BLaER1 treated with 17β-estradiol and CSF1 and Interleukin-3, amounts not matched to agents 10 nM and 100 nM (cell line): ENCODE measurements at regions not wholly inside any gene's neighbourhood (a gene's known extent, or its start where the extent isn't known, plus 50 kb on each side); places are given as distances from the start of the nearest gene placed in this dataset.

Experiments used
- H3K27ac ChIP-seq, 11 experiments: shearing (Covaris generic); formaldehyde crosslinking; 2 replicates each; pipeline ENCODE4 v1.8.1; 2022
- H3K27me3 ChIP-seq, 11 experiments: shearing (Covaris generic); formaldehyde crosslinking; 2 replicates each; pipeline ENCODE4 v1.8.1; 2022
- H3K36me3 ChIP-seq, 11 experiments: shearing (Covaris generic); formaldehyde crosslinking; 2 replicates each; pipeline ENCODE4 v1.8.1; 2022
- H3K4me1 ChIP-seq, 10 experiments: shearing (Covaris generic); formaldehyde crosslinking; 2 replicates each; pipeline ENCODE4 v1.8.1; 2022
- H3K4me2 ChIP-seq, 11 experiments: shearing (Covaris generic); formaldehyde crosslinking; 2 replicates each; pipeline ENCODE4 v1.8.1; 2022
- H3K4me3 ChIP-seq, 10 experiments: shearing (Covaris generic); formaldehyde crosslinking; 2 replicates each; pipeline ENCODE4 v1.8.1; 2022
- H3K9ac ChIP-seq, 11 experiments: shearing (Covaris generic); formaldehyde crosslinking; 2 replicates each; pipeline ENCODE4 v1.8.1; 2022
- H3K9me3 ChIP-seq, 11 experiments: shearing (Covaris generic); formaldehyde crosslinking; replicated peaks in 1 of 11; 2 replicates each; pipeline ENCODE4 v1.8.1; 2022
- H4K20me1 ChIP-seq, 11 experiments: shearing (Covaris generic); formaldehyde crosslinking; 2 replicates each; pipeline ENCODE4 v1.8.1; 2022
- Cebpa-rat ChIP-seq, 11 experiments: shearing (Covaris generic); IDR thresholded peaks; 2 replicates each; pipeline ENCODE4 v1.8.1; 2022

DNA sequence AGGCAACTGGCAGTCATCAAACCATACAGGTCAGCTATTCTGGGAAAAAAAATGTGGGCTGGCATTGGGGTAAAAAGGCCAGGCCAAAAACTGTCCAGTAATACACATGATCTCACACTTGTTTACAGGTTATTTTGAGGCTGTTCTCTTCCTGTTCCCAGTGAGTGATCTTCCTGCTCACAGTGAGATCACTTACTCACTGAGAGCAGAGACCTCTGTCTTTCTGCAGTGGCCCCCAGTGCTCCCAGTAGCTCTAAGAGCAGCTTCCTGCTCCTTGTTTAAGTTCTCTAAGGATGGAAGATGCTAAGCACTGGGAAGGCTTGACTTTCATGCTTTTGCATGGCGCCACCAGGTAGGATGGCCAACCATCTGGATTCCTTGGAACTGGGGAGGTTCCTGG, 93.5 kb upstream of the KIAA1217 start:
- no peak overlapping the region for H3K4me3 ChIP-seq

GRCh38 chr10:24118246-24118645, 90.7 kb upstream of the KIAA1217 start:
- H3K9ac ChIP-seq, result no peak overlapping the region
- no peak for TF ChIP-seq Cebpa-rat (IDR thresholded peaks at IDR 0.05)

More for the DNA sequence above, 93.5 kb upstream of the KIAA1217 start:
- H3K27ac ChIP-seq, result peak overlapping the region in 5 of 11 experiments; percentile 3 to 70 (median 41); a peak in 8 of 22 replicates
- peak overlapping the region in 1 of 11 experiments; percentile 43; a peak in 1 of 22 replicates for H3K9ac ChIP-seq
- peaks cover 24 to 35% (median 29%) of the 10 kb centered on the region in 10 experiments for H3K4me1 ChIP-seq
- peak overlapping the region; percentile 14 to 80 (median 59); a peak in 20 of 22 replicates for H3K4me2 ChIP-seq
- H3K9me3 ChIP-seq, result no peaks in the 10 kb centered on the region
- no peaks in the 10 kb centered on the region for H3K27me3 ChIP-seq
- no peaks in the 10 kb centered on the region for H4K20me1 ChIP-seq
- H3K36me3 ChIP-seq, result no peaks in the 10 kb centered on the region
- TF ChIP-seq Cebpa-rat (IDR thresholded peaks at IDR 0.05), result no peak

GRCh38 chr10:24119896-24120295, 89.0 kb upstream of the KIAA1217 start:
- TF ChIP-seq Cebpa-rat (IDR thresholded peaks at IDR 0.05), result no peak
- H3K27ac ChIP-seq, result no peak overlapping the region
- H3K9me3 ChIP-seq, result no peaks in the 10 kb centered on the region
- no peak overlapping the region for H3K9ac ChIP-seq
- H3K4me1 ChIP-seq, result peaks cover 10 to 21% (median 16%) of the 10 kb centered on the region in 10 experiments; a peak in 19 of 20 replicates
- no peaks in the 10 kb centered on the region for H3K27me3 ChIP-seq
- no peak overlapping the region for H3K4me2 ChIP-seq
- H4K20me1 ChIP-seq, result no peaks in the 10 kb centered on the region
- H3K36me3 ChIP-seq, result no peaks in the 10 kb centered on the region
- H3K4me3 ChIP-seq, result no peak overlapping the region

More at GRCh38 chr10:24118246-24118645, 90.7 kb upstream of the KIAA1217 start:
- no peak overlapping the region for H3K4me2 ChIP-seq
- no peak overlapping the region for H3K4me3 ChIP-seq
- H3K4me1 ChIP-seq, result peaks cover 22 to 35% (median 26%) of the 10 kb centered on the region in 10 experiments
- no peaks in the 10 kb centered on the region for H3K36me3 ChIP-seq
- no peaks in the 10 kb centered on the region for H4K20me1 ChIP-seq
- H3K27me3 ChIP-seq, result no peaks in the 10 kb centered on the region
- no peaks in the 10 kb centered on the region for H3K9me3 ChIP-seq
- no peak overlapping the region for H3K27ac ChIP-seq

DNA sequence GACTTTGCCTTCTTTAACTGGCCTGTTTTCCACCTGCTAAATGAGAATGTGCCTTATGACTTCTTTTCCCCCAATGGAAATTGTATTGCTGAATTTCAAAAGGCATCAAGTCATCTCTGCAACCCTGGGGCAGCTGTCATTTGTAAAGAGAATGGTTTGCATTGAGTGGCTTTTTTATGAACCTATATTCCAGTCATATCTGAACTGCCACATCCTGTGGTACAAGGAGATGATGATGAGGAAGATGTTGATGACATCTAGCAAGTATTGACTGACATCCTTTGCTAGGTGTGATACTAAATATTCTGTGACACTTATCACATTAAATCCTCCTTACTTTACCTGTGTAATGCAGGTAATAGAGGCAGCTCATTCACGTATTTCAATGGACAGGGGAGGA, 88.3 kb upstream of the KIAA1217 start:
- Histone ChIP-seq H3K4me2 (no peak overlapping the region), H3K36me3 (no peaks in the 10 kb centered on the region), H3K4me3 (no peak overlapping the region), H3K27me3 (no peaks in the 10 kb centered on the region), H3K27ac (no peak overlapping the region), H3K9me3 (no peaks in the 10 kb centered on the region), H3K4me1 (peaks cover 2 to 14% (median 8%) of the 10 kb centered on the region in 10 experiments; a peak in 19 of 20 replicates), H4K20me1 (no peaks in the 10 kb centered on the region), H3K9ac (no peak overlapping the region)
- no peak for TF ChIP-seq Cebpa-rat (IDR thresholded peaks at IDR 0.05)

GRCh38 chr10:24127516-24127915, 81.4 kb upstream of the KIAA1217 start:
- Histone ChIP-seq H3K4me3 (no peak overlapping the region), H3K4me2 (peak overlapping the region in 1 of 11 experiments; percentile 60; a peak in 4 of 22 replicates), H3K9me3 (0 out of 22 replicates have a peak, but pooled peaks cover 0 to 4% (median 0%) of the 10 kb centered on the region in 11 experiments), H3K4me1 (peaks cover 0 to 15% (median 12%) of the 10 kb centered on the region in 10 experiments; a peak in 15 of 20 replicates), H3K27ac (no peak overlapping the region), H3K27me3 (no peaks in the 10 kb centered on the region), H4K20me1 (no peaks in the 10 kb centered on the region), H3K9ac (no peak overlapping the region), H3K36me3 (no peaks in the 10 kb centered on the region)
- TF ChIP-seq Cebpa-rat (IDR thresholded peaks at IDR 0.05), result no peak

DNA sequence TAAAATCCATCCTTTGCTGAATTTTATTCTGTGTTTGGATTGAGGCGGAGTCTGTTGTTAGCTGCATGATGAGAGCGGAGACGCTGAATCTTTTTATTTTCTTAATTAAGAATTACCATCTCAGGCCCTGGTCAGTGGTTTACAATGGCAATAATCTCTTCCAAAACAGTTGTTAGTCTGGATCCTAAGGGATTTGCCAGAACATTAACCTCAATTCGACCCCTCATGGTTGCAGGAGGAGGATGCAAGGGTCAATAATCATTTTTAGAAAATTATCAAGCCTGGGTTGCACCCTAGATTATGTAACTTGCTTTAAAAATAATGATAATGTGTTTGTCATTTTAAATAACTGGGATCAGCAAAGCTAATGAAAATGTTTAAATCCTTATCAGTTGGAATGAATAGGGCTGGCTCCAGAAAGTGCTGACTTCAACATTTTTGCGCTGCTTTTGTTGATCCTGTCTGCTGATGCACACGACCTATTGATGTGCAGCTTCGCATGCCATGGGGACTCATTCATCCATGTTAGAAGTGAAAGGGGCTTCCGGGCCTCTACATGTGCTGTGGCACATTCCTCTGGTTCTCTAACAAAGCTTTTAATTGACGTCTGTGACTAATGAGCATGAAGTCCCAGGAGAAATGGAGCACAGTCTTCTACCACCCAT, 80.7 kb upstream of the KIAA1217 start:
- no peak overlapping the region for H3K4me3 ChIP-seq
- no peaks in the 10 kb centered on the region for H3K36me3 ChIP-seq
- H3K27ac ChIP-seq, result no peak overlapping the region
- no peak overlapping the region for H3K9ac ChIP-seq
- H4K20me1 ChIP-seq, result no peaks in the 10 kb centered on the region
- no peak for TF ChIP-seq Cebpa-rat (IDR thresholded peaks at IDR 0.05)
- 0 out of 22 replicates have a peak, but pooled peaks cover 0 to 4% (median 0%) of the 10 kb centered on the region in 11 experiments for H3K9me3 ChIP-seq
- no peaks in the 10 kb centered on the region for H3K27me3 ChIP-seq
- H3K4me1 ChIP-seq, result peaks cover 0 to 15% (median 12%) of the 10 kb centered on the region in 10 experiments; a peak in 15 of 20 replicates
- H3K4me2 ChIP-seq, result peak overlapping the region in 9 of 11 experiments; percentile 1 to 68 (median 58); a peak in 16 of 22 replicates

- Histone ChIP-seq H3K27ac (no peak overlapping the region), H3K36me3 (no peaks in the 10 kb centered on the region), H3K9ac (no peak overlapping the region), H4K20me1 (no peaks in the 10 kb centered on the region), H3K4me2 (no peak overlapping the region), H3K9me3 (0 out of 22 replicates have a peak, but pooled peaks cover 0 to 4% (median 0%) of the 10 kb centered on the region in 11 experiments), H3K27me3 (no peaks in the 10 kb centered on the region), H3K4me3 (no peak overlapping the region), H3K4me1 (peaks cover 0 to 13% (median 12%) of the 10 kb centered on the region in 10 experiments; a peak in 15 of 20 replicates)
- no peak for TF ChIP-seq Cebpa-rat (IDR thresholded peaks at IDR 0.05)
Observed at GRCh38 chr10:24132741-24133140, 76.2 kb upstream of the KIAA1217 start.

- no peak overlapping the region for H3K4me3 ChIP-seq
- TF ChIP-seq Cebpa-rat (IDR thresholded peaks at IDR 0.05), result no peak
- H3K9ac ChIP-seq, result no peak overlapping the region
- H3K36me3 ChIP-seq, result no peaks in the 10 kb centered on the region
- no peaks in the 10 kb centered on the region for H4K20me1 ChIP-seq
- H3K4me2 ChIP-seq, result no peak overlapping the region
- H3K9me3 ChIP-seq, result 0 out of 22 replicates have a peak, but pooled peaks cover 0 to 4% (median 0%) of the 10 kb centered on the region in 11 experiments
- H3K27ac ChIP-seq, result no peak overlapping the region
- peaks cover 0 to 3% (median 2%) of the 10 kb centered on the region in 10 experiments; a peak in 12 of 20 replicates for H3K4me1 ChIP-seq
- H3K27me3 ChIP-seq, result no peaks in the 10 kb centered on the region
Observed at GRCh38 chr10:24133835-24134234, 75.1 kb upstream of the KIAA1217 start.

GRCh38 chr10:24136070-24136469, 72.9 kb upstream of the KIAA1217 start:
- no peak overlapping the region for H3K27ac ChIP-seq
- H3K9me3 ChIP-seq, result peaks cover 12 to 18% (median 14%) of the 10 kb centered on the region in 11 experiments
- no peak for TF ChIP-seq Cebpa-rat (IDR thresholded peaks at IDR 0.05)
- H3K4me3 ChIP-seq, result no peak overlapping the region
- no peaks in the 10 kb centered on the region for H4K20me1 ChIP-seq
- no peak overlapping the region for H3K9ac ChIP-seq
- H3K27me3 ChIP-seq, result no peaks in the 10 kb centered on the region
- H3K4me1 ChIP-seq, result no peaks in the 10 kb centered on the region
- H3K36me3 ChIP-seq, result no peaks in the 10 kb centered on the region; a peak in 1 of 22 replicates
- H3K4me2 ChIP-seq, result no peak overlapping the region
